Neural progenitor cell (in vitro differentiated cells): ENCODE measurements at regions not wholly inside any gene's neighbourhood (a gene's known extent, or its start where the extent isn't known, plus 50 kb on each side); places are given as distances from the start of the nearest gene placed in this dataset.

Experiments
- DNase-seq: peaks from one replicate; pipeline ENCODE4 v3.0.0-alpha.2; 2016; ENCODE audit warnings: low spot score
- H2AFZ ChIP-seq: fragments of 200-600 bp; sonication (generic); replicated peaks from 2 replicates; pipeline ENCODE4 v1.6.1; 2016; ENCODE audit warnings: antibody characterized with exemption
- H3F3A ChIP-seq: fragments of 200-600 bp; sonication (generic); 2 replicates; pipeline ENCODE4 v1.6.1; 2016; ENCODE audit warnings: antibody characterized with exemption, low read depth
- H3K27ac ChIP-seq: fragments of 200-600 bp; sonication (generic); 2 replicates; pipeline ENCODE4 v1.5.1; 2016; ENCODE audit warnings: mild to moderate bottlenecking
- H3K27me3 ChIP-seq: fragments of 200-600 bp; sonication (generic); 2 replicates; pipeline ENCODE4 v1.6.1; 2016; ENCODE audit warnings: mild to moderate bottlenecking, moderate library complexity
- H3K36me3 ChIP-seq: fragments of 200-600 bp; sonication (generic); 2 replicates; pipeline ENCODE4 v1.5.1; 2016
- H3K4me1 ChIP-seq: fragments of 200-600 bp; sonication (generic); 2 replicates; pipeline ENCODE4 v1.6.1; 2016; ENCODE audit warnings: mixed run types
- H3K4me2 ChIP-seq: fragments of 200-600 bp; sonication (generic); 2 replicates; pipeline ENCODE4 v1.6.1; 2016
- H3K4me3 ChIP-seq: fragments of 200-600 bp; sonication (generic); 2 replicates; pipeline ENCODE4 v1.5.1; 2016
- H3K79me2 ChIP-seq: fragments of 200-600 bp; sonication (generic); 2 replicates; pipeline ENCODE4 v1.6.1; 2016; ENCODE audit warnings: low read depth
- H3K9ac ChIP-seq: fragments of 200-600 bp; sonication (generic); 2 replicates; pipeline ENCODE4 v1.6.1; 2016
- H3K9me3 ChIP-seq: fragments of 200-600 bp; sonication (generic); 2 replicates; pipeline ENCODE4 v1.5.1; 2016; ENCODE audit warnings: low read depth
- H4K20me1 ChIP-seq: fragments of 200-600 bp; sonication (generic); 2 replicates; pipeline ENCODE4 v1.6.1; 2016; ENCODE audit warnings: low read depth
- H3K27ac Mint-ChIP-seq: 3 replicates; pipeline ENCODE4 v1.8.0; 2021; ENCODE audit warnings: mixed read lengths
- H3K27me3 Mint-ChIP-seq: 2 replicates; pipeline ENCODE4 v1.8.0; 2022; ENCODE audit warnings: low read depth, mild to moderate bottlenecking, inconsistent platforms, moderate library complexity, mixed read lengths; ENCODE audit not compliant: insufficient read depth
- H3K36me3 Mint-ChIP-seq: 3 replicates; pipeline ENCODE4 v1.8.0; 2021; ENCODE audit warnings: mixed read lengths
- H3K4me1 Mint-ChIP-seq: 3 replicates; pipeline ENCODE4 v1.8.0; 2021; ENCODE audit warnings: mixed read lengths
- H3K4me3 Mint-ChIP-seq: 3 replicates; pipeline ENCODE4 v1.8.0; 2021; ENCODE audit warnings: mild to moderate bottlenecking, moderate library complexity, mixed read lengths
- H3K9me3 Mint-ChIP-seq: 3 replicates; pipeline ENCODE4 v1.8.0; 2020; ENCODE audit warnings: mixed read lengths
- EZH2 ChIP-seq: fragments of 200-600 bp; sonication (generic); IDR thresholded peaks from 2 replicates; pipeline ENCODE4 v1.6.1; 2017; ENCODE audit warnings: antibody characterized with exemption, mild to moderate bottlenecking, moderate library complexity
- EZH2phosphoT487 ChIP-seq: fragments of 200-600 bp; sonication (generic); IDR thresholded peaks from 2 replicates; pipeline ENCODE4 v1.6.1; 2017; ENCODE audit warnings: antibody characterized with exemption
- TF ChIP-seq, protein P1 (sequence below): fragments of 200-600 bp; sonication (generic); IDR thresholded peaks from 2 replicates; pipeline ENCODE4 v1.5.1; 2017; ENCODE audit warnings: antibody characterized with exemption, mild to moderate bottlenecking

DNA sequence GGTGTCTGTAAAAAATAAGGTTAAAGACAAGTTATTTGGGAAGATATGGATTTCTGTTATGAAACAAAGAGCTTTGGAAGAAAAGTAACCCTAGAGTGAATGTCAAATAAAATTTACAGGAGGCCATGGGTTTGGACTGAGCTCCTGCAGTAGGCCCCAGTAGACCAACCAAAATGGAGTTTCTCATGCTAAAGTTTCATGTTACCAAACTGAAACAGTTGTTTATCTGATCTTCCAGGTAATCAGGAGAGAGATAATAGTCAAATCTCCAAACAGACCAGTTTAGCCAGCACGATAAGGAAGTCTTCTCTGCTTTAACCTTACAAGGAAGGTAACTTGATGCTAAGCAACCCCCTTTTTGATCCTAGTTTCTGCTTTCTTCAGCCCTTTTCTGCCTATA lies 60.7 kb upstream of the ICA1 start:
- H4K20me1 ChIP-seq, result no peaks in the 10 kb centered on the region
- no peak overlapping the region for H3K4me3 Mint-ChIP-seq

DNA sequence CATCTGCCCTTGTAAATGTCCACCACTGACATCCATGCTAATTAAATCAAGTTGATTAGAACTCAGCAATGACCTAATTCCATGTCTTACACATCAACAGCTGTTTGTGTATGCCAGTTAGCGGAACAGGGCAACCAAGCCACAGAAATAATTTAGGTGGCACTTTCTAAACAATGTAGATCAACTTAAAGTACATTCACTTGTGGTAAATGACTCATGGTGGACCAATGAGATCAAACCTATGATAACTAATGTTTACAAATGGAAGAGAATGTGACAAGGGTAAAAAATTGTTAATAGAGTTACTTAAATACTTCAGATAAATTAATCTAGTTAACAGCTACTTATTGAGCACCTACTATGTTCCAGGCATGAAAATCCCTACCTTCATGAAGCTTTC lies 63.1 kb upstream of the ICA1 start:
- Histone ChIP-seq H3K36me3 (no peaks in the 10 kb centered on the region), H3K4me1 (no peaks in the 10 kb centered on the region)
- no peaks in the 10 kb centered on the region for H3K9me3 Mint-ChIP-seq

More for the DNA sequence above, 60.7 kb upstream of the ICA1 start:
- Histone ChIP-seq H3K4me1 (no peaks in the 10 kb centered on the region), H3K4me2 (no peak overlapping the region), H3F3A (no peaks in the 10 kb centered on the region), H3K79me2 (no peaks in the 10 kb centered on the region), H3K36me3 (no peaks in the 10 kb centered on the region), H3K4me3 (no peak overlapping the region), H2AFZ (no peak overlapping the region), H3K27me3 (no peaks in the 10 kb centered on the region), H3K27ac (no peak overlapping the region), H3K9me3 (no peaks in the 10 kb centered on the region), H3K9ac (no peak overlapping the region)
- no peak for DNase-seq
- H3K36me3 Mint-ChIP-seq, result no peaks in the 10 kb centered on the region
- H3K27me3 Mint-ChIP-seq, result no peaks in the 10 kb centered on the region
- no peaks in the 10 kb centered on the region for H3K4me1 Mint-ChIP-seq
- H3K27ac Mint-ChIP-seq, result no peak overlapping the region
- peaks cover 8% of the 10 kb centered on the region for H3K9me3 Mint-ChIP-seq
- TF ChIP-seq EZH2phosphoT487 (no peak), EZH2 (no peak)
- TF ChIP-seq, protein P1, sequence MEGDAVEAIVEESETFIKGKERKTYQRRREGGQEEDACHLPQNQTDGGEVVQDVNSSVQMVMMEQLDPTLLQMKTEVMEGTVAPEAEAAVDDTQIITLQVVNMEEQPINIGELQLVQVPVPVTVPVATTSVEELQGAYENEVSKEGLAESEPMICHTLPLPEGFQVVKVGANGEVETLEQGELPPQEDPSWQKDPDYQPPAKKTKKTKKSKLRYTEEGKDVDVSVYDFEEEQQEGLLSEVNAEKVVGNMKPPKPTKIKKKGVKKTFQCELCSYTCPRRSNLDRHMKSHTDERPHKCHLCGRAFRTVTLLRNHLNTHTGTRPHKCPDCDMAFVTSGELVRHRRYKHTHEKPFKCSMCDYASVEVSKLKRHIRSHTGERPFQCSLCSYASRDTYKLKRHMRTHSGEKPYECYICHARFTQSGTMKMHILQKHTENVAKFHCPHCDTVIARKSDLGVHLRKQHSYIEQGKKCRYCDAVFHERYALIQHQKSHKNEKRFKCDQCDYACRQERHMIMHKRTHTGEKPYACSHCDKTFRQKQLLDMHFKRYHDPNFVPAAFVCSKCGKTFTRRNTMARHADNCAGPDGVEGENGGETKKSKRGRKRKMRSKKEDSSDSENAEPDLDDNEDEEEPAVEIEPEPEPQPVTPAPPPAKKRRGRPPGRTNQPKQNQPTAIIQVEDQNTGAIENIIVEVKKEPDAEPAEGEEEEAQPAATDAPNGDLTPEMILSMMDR, result no peak

DNA sequence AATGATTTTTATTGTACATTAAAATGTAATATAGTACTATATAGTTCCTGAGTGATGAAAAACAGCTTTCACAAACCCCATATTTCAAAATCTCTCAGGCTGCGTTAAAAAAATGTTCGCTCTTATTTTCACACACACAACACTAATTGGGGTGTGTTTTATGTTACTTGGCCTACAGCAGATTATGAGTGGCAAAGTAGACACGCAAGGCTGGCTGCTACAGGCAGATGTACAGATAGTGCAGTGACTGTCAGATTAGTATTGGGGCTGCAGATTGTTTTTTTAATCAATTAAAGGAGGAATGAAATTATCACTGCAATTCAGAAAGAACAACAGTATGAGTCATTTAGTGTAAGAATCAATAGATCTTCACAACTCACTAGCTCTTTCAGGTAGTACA lies 65.2 kb upstream of the ICA1 start:
- no peaks in the 10 kb centered on the region for H3K4me1 Mint-ChIP-seq
- H3F3A ChIP-seq, result no peaks in the 10 kb centered on the region

More for the DNA sequence above, 63.1 kb upstream of the ICA1 start:
- Mint-ChIP-seq H3K27ac (no peak overlapping the region), H3K36me3 (no peaks in the 10 kb centered on the region), H3K4me1 (no peaks in the 10 kb centered on the region), H3K4me3 (no peak overlapping the region), H3K27me3 (peaks cover 2% of the 10 kb centered on the region)
- no peaks in the 10 kb centered on the region for H3K79me2 ChIP-seq
- no peaks in the 10 kb centered on the region for H4K20me1 ChIP-seq
- H3F3A ChIP-seq, result no peaks in the 10 kb centered on the region
- TF ChIP-seq EZH2phosphoT487 (no peak), EZH2 (no peak)
- TF ChIP-seq, protein P1, result no peak
- H3K27me3 ChIP-seq, result no peaks in the 10 kb centered on the region
- H3K4me2 ChIP-seq, result no peak overlapping the region
- no peak overlapping the region for H3K4me3 ChIP-seq
- H3K27ac ChIP-seq, result no peak overlapping the region
- no peak overlapping the region for H2AFZ ChIP-seq
- H3K9ac ChIP-seq, result no peak overlapping the region
- no peak for DNase-seq
- H3K9me3 ChIP-seq, result no peaks in the 10 kb centered on the region

More for the DNA sequence above, 65.2 kb upstream of the ICA1 start:
- no peaks in the 10 kb centered on the region for H4K20me1 ChIP-seq
- Mint-ChIP-seq H3K36me3 (no peaks in the 10 kb centered on the region), H3K9me3 (no peaks in the 10 kb centered on the region), H3K4me3 (no peak overlapping the region), H3K27me3 (peaks cover 2% of the 10 kb centered on the region), H3K27ac (no peak overlapping the region)
- no peak overlapping the region for H3K9ac ChIP-seq
- no peak overlapping the region for H2AFZ ChIP-seq
- H3K4me1 ChIP-seq, result no peaks in the 10 kb centered on the region
- H3K36me3 ChIP-seq, result no peaks in the 10 kb centered on the region
- no peak overlapping the region for H3K4me3 ChIP-seq
- TF ChIP-seq, protein P1, result no peak
- TF ChIP-seq EZH2 (no peak), EZH2phosphoT487 (no peak)
- H3K27ac ChIP-seq, result no peak overlapping the region
- DNase-seq, result no peak
- no peak overlapping the region for H3K4me2 ChIP-seq
- no peaks in the 10 kb centered on the region for H3K9me3 ChIP-seq
- no peaks in the 10 kb centered on the region for H3K27me3 ChIP-seq
- H3K79me2 ChIP-seq, result no peaks in the 10 kb centered on the region
